GM13977 (cell line): ENCODE measurements at regions not wholly inside any gene's neighbourhood (a gene's known extent, or its start where the extent isn't known, plus 50 kb on each side); places are given as distances from the start of the nearest gene placed in this dataset.

Experiments used
- DNase-seq: peaks from one replicate; pipeline ENCODE4 v3.0.0; 2012; ENCODE audit warnings: low spot score
- CTCF ChIP-seq: IDR thresholded peaks from 2 replicates; pipeline ENCODE4 v1.5.1; 2012; ENCODE audit warnings: mild to moderate bottlenecking, control low read depth; ENCODE audit not compliant: insufficient read depth; ENCODE audit errors: extremely low read depth, missing control alignments
- in situ Hi-C: fragments of 300-500 bp; cut with MboI; formaldehyde crosslinking; loops from one replicate; pipeline ENCODE4 v1.12.0; 2022; ENCODE audit warnings: low sequenced_read_pairs, low pct_unique_long_range_greater_than_20kb, mixed read lengths, inconsistent platforms; ENCODE audit not compliant: unreplicated experiment

- no peak for TF ChIP-seq CTCF
- no peak for DNase-seq
- in situ Hi-C loops: no loop called here
These were observed 191.1 kb downstream of the TTLL2 start for GRCh38 chr6:167515873-167516507.

GRCh38 chr6:167517254-167517916, 192.5 kb downstream of the TTLL2 start:
- in situ Hi-C loops: no loop called here
- DNase-seq: no peak
- TF ChIP-seq CTCF: no peak

GRCh38 chr6:167523426-167523825, 198.5 kb downstream of the TTLL2 start:
- in situ Hi-C loops: no loop called here

GRCh38 chr6:167524261-167525111, 199.6 kb downstream of the TTLL2 start:
- in situ Hi-C loops: no loop called here
- no peak for TF ChIP-seq CTCF
- DNase-seq: no peak

More at GRCh38 chr6:167523426-167523825, 198.5 kb downstream of the TTLL2 start:
- no peak for DNase-seq
- no peak for TF ChIP-seq CTCF

- DNase-seq: no peak
These were observed 200.9 kb downstream of the TTLL2 start for GRCh38 chr6:167525774-167526173.

More at GRCh38 chr6:167525774-167526173, 200.9 kb downstream of the TTLL2 start:
- TF ChIP-seq CTCF: no peak
- in situ Hi-C loops: no loop called here
